HG03097 (cell line): ENCODE measurements at regions not wholly inside any gene's neighbourhood (a gene's known extent, or its start where the extent isn't known, plus 50 kb on each side); places are given as distances from the start of the nearest gene placed in this dataset.

Experiments used
- ATAC-seq: cut with Tn5 transposase; IDR thresholded peaks from one replicate; pipeline ENCODE4 v1.9.1; 2021; ENCODE audit not compliant: unreplicated experiment, low FRiP score

GRCh38 chr22:49183208-49183825 is 644.4 kb downstream of the BRD1 start:
- no peak for ATAC-seq

- ATAC-seq = no peak
These were observed 645.3 kb downstream of the BRD1 start for GRCh38 chr22:49182416-49182815.

DNA sequence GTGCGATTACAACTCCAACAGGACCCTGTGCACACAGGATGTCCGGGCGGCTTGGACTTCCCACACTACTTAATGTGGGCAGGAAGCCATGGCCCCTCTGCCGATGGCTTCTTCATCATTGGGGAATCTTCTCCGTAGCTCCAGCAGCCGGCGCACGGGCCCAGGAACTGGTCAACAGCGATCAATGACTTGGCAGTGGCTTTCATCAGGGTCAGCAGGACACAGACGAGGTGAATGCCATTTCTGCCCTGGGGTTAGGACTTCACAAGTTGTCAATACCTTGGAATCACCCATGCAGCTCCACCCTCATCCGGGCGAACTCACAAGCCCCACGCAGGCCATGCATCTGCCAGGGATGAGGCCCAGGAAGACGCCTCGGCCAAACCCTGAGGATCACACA is 645.7 kb downstream of the BRD1 start:
- ATAC-seq = no peak

- ATAC-seq = no peak
These were observed 646.2 kb downstream of the BRD1 start for GRCh38 chr22:49181431-49181830.

DNA sequence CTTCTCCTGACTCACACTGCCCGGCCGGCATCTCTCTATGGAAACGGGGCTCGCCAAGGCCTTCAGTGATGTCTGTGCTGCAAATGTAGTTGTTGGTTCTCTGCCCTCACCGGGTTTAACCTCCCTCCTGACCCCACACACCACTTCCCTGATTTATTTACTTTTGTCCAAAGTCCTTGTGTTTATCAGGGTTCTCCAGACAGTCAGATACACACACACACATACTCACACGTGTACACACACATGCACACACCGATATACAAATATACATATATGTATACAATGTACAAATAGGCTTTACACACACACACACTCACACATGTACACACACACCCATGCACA is 647.0 kb downstream of the BRD1 start:
- ATAC-seq = no peak

DNA sequence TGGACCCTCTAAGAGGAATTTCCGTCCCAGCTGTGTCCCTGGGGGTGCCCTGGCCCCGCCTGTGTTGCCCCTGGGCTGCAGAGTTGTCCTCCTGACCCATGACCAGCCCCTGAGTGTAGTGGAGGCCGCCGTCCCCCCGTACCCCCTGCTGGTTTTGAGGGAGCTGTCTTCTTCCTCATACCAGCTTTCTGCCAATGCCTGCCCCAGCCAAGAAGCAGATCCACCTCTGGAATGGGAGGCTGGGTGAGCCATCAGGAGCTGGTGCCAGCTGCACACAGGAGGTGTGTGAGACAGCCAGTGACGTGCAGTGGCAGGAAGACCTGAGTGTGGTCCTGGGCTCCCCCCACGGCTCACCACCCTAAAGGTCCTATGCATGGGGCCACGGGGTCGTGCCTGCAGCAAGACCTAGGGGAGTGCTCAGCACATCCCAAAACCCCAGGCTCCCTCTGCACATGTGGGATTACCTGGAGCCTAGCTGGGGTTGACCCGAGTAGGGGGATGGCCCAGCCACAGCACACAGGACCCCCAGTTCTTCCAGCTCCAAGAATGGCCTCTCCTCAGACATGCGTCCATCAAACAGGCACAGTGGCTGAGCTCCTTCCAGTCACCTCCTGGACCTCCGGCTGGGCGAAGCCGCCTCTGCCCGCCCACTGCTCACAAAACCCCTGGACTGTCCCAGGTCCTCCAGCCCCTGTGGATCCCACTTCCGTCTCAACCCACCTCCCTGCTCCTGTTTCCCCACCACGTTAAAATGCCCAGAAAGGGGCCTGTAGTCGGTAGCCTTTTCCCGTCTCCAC is 647.6 kb downstream of the BRD1 start:
- no peak for ATAC-seq

DNA sequence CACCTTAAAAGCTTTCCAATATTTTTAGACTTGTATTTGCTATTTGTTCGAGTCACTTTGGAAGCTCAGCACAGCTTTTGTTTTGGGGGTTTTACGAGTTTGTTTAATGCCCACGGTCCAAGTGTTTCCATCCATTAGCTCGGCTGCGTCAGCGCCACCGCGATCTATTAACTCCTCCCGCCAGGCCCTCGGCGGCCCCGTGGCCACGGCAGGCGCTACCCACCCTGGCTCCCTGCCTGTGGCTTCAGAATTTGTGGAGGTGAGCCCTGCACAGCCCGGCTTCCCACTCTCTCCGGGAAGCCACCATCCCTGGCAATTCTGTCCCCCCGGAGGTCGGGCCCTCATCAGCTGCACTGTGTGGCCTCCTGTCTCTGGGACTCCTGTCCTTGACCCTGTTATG is 648.5 kb downstream of the BRD1 start:
- no peak for ATAC-seq

GRCh38 chr22:49178246-49179005 is 649.2 kb downstream of the BRD1 start:
- ATAC-seq = no peak

DNA sequence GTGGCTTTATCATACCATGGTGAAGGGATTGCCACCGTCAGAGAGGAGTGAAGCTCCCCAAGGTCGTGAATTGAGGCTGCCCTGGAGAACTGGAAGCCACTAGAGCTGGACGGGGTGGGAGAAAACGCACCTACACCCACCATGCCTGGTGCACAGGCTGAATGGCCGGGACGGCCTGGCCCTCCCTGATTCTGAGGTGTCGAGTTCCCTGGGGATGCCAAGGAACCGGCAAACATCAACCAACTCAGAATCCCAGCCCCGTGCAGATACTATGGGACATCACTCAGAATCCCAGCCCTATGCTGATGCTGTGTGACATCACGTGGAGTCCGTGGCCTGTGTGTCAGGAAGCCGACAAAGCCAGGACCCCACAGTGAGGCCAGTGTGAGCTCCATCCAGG is 650.0 kb downstream of the BRD1 start:
- ATAC-seq = no peak

DNA sequence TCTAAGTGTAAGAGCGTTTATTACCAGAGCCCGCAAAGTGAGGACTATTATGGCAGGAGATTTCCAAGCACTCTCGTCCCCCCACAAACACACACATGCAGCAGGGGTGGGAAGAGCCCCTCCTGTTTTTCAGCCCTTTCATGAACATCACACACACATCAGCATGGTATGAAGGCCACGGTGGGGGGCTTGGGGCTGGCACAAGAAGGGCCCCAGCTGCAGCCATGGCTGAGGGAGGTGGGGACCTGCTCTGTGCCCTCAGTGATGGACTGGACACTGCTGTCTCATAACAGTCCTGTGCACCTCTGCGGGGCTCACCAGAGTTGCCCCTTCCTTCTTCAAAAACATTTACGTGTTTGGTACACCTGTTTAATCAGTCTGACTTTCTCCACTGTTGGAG is 650.7 kb downstream of the BRD1 start:
- ATAC-seq = no peak

DNA sequence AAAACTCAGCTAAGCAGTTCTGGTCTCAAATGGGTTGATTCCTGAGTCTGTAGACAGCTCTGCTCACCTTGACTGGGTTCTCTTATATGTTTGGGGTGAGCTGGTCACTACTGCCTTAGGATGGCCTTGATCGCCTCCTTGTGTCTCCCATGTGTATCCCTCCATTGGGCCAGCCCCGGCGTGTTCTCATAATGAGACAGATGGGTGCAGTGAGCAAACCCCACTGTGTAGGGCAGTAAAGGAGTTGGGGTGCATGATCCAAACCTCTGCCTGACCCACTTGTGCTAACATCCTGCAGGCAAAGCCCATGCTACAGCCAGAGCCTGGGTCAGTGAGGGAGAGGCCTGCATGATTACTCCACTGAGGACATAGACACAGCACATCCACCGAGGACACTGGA is 657.6 kb downstream of the BRD1 start:
- no peak for ATAC-seq

DNA sequence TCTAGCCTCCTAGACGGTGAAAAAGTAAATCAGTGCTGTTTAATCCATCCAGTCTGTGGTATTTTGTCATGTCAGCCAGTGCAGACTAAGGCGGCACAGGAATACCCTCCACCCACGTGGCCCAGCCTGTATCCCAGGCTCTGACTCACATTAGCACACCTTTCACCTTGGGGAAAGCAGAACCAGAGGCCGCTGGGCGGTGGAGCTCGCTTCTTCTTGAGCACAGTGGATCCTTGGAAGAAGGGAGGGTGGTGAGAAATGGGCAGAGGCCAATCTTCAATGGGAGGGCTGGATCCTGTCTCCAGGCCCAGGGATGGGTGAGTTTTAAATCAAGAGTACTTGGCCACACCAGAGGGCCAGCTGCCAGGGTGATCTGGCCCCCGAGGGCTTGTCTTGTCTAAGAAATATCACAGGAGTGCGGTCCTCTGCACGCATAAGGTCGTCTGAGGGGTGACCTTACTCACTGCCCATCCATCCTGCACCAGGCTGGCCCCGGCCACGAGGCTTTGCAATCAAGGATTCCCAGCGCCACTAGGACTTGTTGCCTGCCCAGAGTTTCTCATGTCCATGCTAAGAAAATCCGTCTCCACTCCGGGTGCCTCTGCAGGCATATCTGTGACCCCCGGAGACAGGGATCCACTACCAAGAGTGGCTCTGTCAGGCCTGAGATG is 658.5 kb downstream of the BRD1 start:
- no peak for ATAC-seq

GRCh38 chr22:49168219-49168813 is 659.4 kb downstream of the BRD1 start:
- no peak for ATAC-seq

DNA sequence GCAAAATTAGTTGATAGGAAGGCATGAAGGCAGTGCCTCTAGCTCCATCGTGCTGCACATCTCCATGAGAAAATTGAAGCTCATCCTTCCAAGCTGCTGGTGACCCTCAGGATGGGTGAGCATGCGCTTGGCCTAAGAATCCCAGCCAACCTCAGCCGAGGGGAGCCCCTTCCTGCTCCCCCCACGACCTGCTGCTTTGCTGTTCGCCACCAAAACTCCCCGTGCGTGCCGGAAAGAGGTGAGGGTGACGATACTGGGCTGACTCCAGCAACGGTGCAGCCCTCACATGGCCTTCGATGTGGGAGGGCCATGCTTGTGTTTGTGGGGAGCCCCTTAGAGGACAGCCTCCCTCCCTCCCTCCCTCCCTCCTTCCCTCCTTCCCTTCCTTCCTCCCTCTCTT is 660.9 kb downstream of the BRD1 start:
- no peak for ATAC-seq

DNA sequence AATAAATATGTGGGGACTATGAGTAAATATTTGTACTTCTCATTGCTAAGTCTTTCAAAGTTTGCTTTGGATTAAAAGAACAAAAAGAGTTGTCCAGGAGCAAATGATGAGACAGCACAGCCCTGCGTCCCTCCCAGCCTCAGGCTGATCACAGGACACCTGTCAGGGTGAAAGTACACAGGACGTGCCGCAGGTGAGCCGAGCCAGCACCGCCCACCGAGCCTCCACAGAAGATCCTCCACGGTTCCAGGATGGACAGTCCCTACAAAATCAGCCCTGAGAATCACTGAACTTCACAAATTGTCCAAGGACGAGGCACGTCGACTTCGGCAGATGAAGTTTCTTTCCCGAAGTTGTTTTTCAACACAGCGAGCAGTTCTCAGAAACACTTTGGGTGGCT is 661.5 kb downstream of the BRD1 start:
- ATAC-seq = no peak

DNA sequence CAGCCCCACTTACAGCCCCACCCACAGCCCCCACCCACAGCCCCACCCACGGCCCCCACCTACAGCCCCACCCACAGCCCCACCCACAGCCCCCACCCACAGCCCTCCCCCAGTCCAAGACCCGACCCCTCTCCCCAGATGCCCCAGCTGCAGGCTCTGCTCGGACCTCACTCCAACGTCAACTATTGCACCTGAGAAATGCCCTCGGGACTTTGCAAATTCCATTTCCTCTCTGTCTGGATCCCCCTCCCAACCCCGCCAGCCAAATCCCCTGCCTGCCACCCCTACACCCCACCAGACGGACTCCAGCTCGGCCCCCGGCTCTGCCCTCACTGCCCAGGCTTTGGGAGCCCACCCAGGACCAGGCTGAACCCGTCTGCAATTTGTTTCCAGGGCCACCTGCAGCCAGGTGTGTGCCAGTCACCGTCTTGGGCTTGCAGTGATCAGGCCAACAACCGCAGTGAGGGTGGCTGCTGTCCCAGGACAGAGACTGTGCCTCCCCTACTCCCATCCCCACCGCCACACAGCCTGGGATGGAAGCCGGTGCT is 662.8 kb downstream of the BRD1 start:
- no peak for ATAC-seq

- ATAC-seq = no peak
These were observed 663.5 kb downstream of the BRD1 start for GRCh38 chr22:49163960-49164690.

GRCh38 chr22:49163258-49163959 is 664.3 kb downstream of the BRD1 start:
- no peak for ATAC-seq

- no peak for ATAC-seq
These were observed 664.8 kb downstream of the BRD1 start for GRCh38 chr22:49162841-49163240.
